Trophoblast cell (in vitro differentiated cells and primary cell): ENCODE measurements at regions not wholly inside any gene's neighbourhood (a gene's known extent, or its start where the extent isn't known, plus 50 kb on each side); places are given as distances from the start of the nearest gene placed in this dataset.

Source experiments
- DNase-seq, 2 donors: peaks; one replicate each; pipeline ENCODE4 v3.0.0-alpha.2; 2016
- H2AFZ ChIP-seq: 2 replicates; pipeline ENCODE4 v1.6.1; 2013; ENCODE audit warnings: low read length, moderate library complexity, mild to moderate bottlenecking; ENCODE audit not compliant: insufficient read depth, poor library complexity
- H2AK5ac ChIP-seq: 2 replicates; pipeline ENCODE4 v1.6.1; 2013; ENCODE audit warnings: mild to moderate bottlenecking, low read length
- H2BK120ac ChIP-seq: 2 replicates; pipeline ENCODE4 v1.6.1; 2013; ENCODE audit warnings: low read length, mild to moderate bottlenecking, moderate library complexity; ENCODE audit not compliant: insufficient read depth, poor library complexity
- H2BK12ac ChIP-seq: 2 replicates; pipeline ENCODE4 v1.6.1; 2013; ENCODE audit warnings: mild to moderate bottlenecking, low read length, moderate library complexity
- H2BK5ac ChIP-seq: 2 replicates; pipeline ENCODE4 v1.6.1; 2013; ENCODE audit warnings: low read length, low read depth, moderate library complexity, mild to moderate bottlenecking; ENCODE audit not compliant: poor library complexity
- H3K14ac ChIP-seq: 2 replicates; pipeline ENCODE4 v1.6.1; 2013; ENCODE audit warnings: mild to moderate bottlenecking, low read length
- H3K18ac ChIP-seq: 2 replicates; pipeline ENCODE4 v1.6.1; 2013; ENCODE audit warnings: mild to moderate bottlenecking, low read length
- H3K23ac ChIP-seq: 2 replicates; pipeline ENCODE4 v1.6.1; 2013; ENCODE audit warnings: low read length
- H3K27ac ChIP-seq: 2 replicates; pipeline ENCODE4 v1.5.1; 2013; ENCODE audit warnings: low read depth, mild to moderate bottlenecking, inconsistent platforms, low read length, moderate library complexity
- H3K27me3 ChIP-seq: 2 replicates; pipeline ENCODE4 v1.6.1; 2013; ENCODE audit warnings: inconsistent platforms, mild to moderate bottlenecking, low read length, moderate library complexity; ENCODE audit not compliant: insufficient read depth
- H3K36me3 ChIP-seq, 2 experiments: 1 replicate in 1 of 2; 2 replicates in 1 of 2; pipeline ENCODE4 v1.6.1; 2013; ENCODE audit warnings: low read length in 2 of 2, mild to moderate bottlenecking in 2 of 2, moderate library complexity in 1 of 2; ENCODE audit not compliant: insufficient read depth in 2 of 2, control insufficient read depth in 1 of 2
- H3K4ac ChIP-seq: 2 replicates; pipeline ENCODE4 v1.6.1; 2013; ENCODE audit warnings: low read depth, mild to moderate bottlenecking, low read length, moderate library complexity
- H3K4me1 ChIP-seq, 2 experiments: 1 replicate in 1 of 2; 2 replicates in 1 of 2; pipeline ENCODE4 v1.6.1; 2013; ENCODE audit warnings: low read length in 2 of 2, mild to moderate bottlenecking in 2 of 2, moderate library complexity in 1 of 2; ENCODE audit not compliant: insufficient read depth in 2 of 2, control insufficient read depth in 1 of 2
- H3K4me2 ChIP-seq: 2 replicates; pipeline ENCODE4 v1.6.1; 2013; ENCODE audit warnings: inconsistent platforms, mild to moderate bottlenecking, low read length, moderate library complexity
- H3K4me3 ChIP-seq: 2 replicates; pipeline ENCODE4 v1.5.1; 2013; ENCODE audit warnings: mild to moderate bottlenecking, low read depth, low read length, inconsistent platforms
- H3K79me1 ChIP-seq: one replicate; pipeline ENCODE4 v1.6.1; 2013; ENCODE audit warnings: low read length
- H3K79me2 ChIP-seq: 2 replicates; pipeline ENCODE4 v1.6.1; 2013; ENCODE audit warnings: low read length, mild to moderate bottlenecking; ENCODE audit not compliant: control insufficient read depth, insufficient read depth, poor library complexity
- H3K9ac ChIP-seq: 2 replicates; pipeline ENCODE4 v1.6.1; 2013; ENCODE audit warnings: mild to moderate bottlenecking, low read length
- H3K9me3 ChIP-seq: 2 replicates; pipeline ENCODE4 v1.6.1; 2013; ENCODE audit warnings: low read depth, mild to moderate bottlenecking, control low read depth, inconsistent platforms, low read length; ENCODE audit not compliant: insufficient read depth
- H4K12ac ChIP-seq: 2 replicates; pipeline ENCODE4 v1.6.1; 2013; ENCODE audit warnings: low read depth, mild to moderate bottlenecking, low read length, moderate library complexity
- H4K8ac ChIP-seq: 2 replicates; pipeline ENCODE4 v1.6.1; 2013; ENCODE audit warnings: low read depth, mild to moderate bottlenecking, low read length, moderate library complexity
- H4K91ac ChIP-seq: one replicate; pipeline ENCODE4 v1.6.1; 2013; ENCODE audit warnings: low read depth, mild to moderate bottlenecking, low read length, moderate library complexity
- WGBS: extraction: QIAGEN DNeasy Blood & Tissue Kit; methylation state at CpG from one replicate; pipeline ENCODE4 v1.1.7; 2013; ENCODE audit warnings: missing lambda C conversion rate; ENCODE audit not compliant: insufficient read length, insufficient coverage; ENCODE audit errors: extremely low coverage; 5-methylcytosine and 5-hydroxymethylcytosine counted together

DNA sequence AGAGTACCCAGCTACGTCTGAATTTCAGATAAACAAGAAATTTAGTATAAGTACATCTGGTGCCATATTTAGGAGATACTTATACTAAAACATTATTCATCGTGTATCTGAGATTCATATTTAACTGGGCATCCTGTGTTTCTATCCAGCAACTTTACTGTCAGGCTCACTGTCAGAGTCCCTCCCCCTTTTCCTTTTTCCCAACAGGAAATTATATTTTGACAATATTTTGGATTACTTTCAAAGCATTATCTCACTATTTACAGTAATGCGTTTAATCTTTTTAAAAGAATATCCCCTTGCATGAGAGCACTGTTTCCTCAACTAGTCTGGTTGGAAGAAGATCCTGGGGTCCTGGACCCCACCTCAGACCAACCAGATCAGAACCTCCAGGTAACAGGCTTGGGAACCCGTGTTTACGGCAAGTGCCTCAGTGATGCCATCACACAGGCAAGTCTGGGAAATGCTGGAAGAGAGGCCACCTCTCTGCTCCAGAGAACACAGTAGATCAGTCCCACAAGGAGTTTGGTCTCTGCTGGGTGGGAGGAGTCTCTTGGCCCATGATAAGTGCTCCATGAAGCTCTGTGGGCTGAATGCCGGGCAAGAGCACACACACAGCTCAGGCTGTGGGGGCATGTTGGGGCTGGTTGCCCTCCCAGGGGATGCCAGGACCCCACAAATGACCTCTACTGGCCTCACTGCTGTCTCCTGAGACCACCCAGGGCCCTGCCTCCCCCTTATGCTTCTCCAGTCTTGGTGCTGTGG is 84.2 kb upstream of the UXS1 start:
- no peaks in the 10 kb centered on the region for H3K36me3 ChIP-seq
- no peak overlapping the region for H2BK5ac ChIP-seq
- no peak overlapping the region for H4K8ac ChIP-seq
- H2AK5ac ChIP-seq, result no peak overlapping the region
- no CpG with 5 or more reads among the region's 6 CpGs for WGBS
- no peak overlapping the region for H3K23ac ChIP-seq
- H3K79me1 ChIP-seq, result no peaks in the 10 kb centered on the region
- no peak overlapping the region for H2BK12ac ChIP-seq
- H2BK120ac ChIP-seq, result no peak overlapping the region
- H2AFZ ChIP-seq, result no peak overlapping the region
- no peak overlapping the region for H4K12ac ChIP-seq
- H3K9ac ChIP-seq, result no peak overlapping the region
- no peak overlapping the region for H3K27ac ChIP-seq
- no peaks in the 10 kb centered on the region for H3K27me3 ChIP-seq
- H3K4me3 ChIP-seq, result no peak overlapping the region
- H3K4ac ChIP-seq, result no peak overlapping the region
- no peak overlapping the region for H3K14ac ChIP-seq
- H3K4me1 ChIP-seq, result peaks cover 2 to 5% of the 10 kb centered on the region in 2 experiments
- H4K91ac ChIP-seq, result no peak overlapping the region
- DNase-seq, result no peak
- H3K9me3 ChIP-seq, result peaks cover under 1% of the 10 kb centered on the region
- no peak overlapping the region for H3K18ac ChIP-seq
- H3K79me2 ChIP-seq, result no peaks in the 10 kb centered on the region
- no peak overlapping the region for H3K4me2 ChIP-seq

GRCh38 chr2:106277426-106277825 is 83.3 kb upstream of the UXS1 start:
- no peak overlapping the region for H3K9ac ChIP-seq
- H2BK5ac ChIP-seq, result no peak overlapping the region
- no peak overlapping the region for H3K4ac ChIP-seq
- peaks cover 3% of the 10 kb centered on the region for H3K9me3 ChIP-seq
- H2AK5ac ChIP-seq, result no peak overlapping the region
- no peak overlapping the region for H2BK120ac ChIP-seq
- no peak overlapping the region for H4K8ac ChIP-seq
- no peak overlapping the region for H4K91ac ChIP-seq
- H3K4me3 ChIP-seq, result no peak overlapping the region
- no peaks in the 10 kb centered on the region for H3K79me2 ChIP-seq
- H3K36me3 ChIP-seq, result no peaks in the 10 kb centered on the region
- peaks cover under 1 to 5% of the 10 kb centered on the region in 2 experiments for H3K4me1 ChIP-seq
- no peak overlapping the region for H3K14ac ChIP-seq
- H4K12ac ChIP-seq, result no peak overlapping the region
- H3K4me2 ChIP-seq, result no peak overlapping the region
- H3K23ac ChIP-seq, result no peak overlapping the region
- H3K27me3 ChIP-seq, result no peaks in the 10 kb centered on the region
- WGBS, result no CpG with 5 or more reads among the region's 4 CpGs
- H2BK12ac ChIP-seq, result no peak overlapping the region
- H2AFZ ChIP-seq, result no peak overlapping the region
- no peak overlapping the region for H3K18ac ChIP-seq
- no peaks in the 10 kb centered on the region for H3K79me1 ChIP-seq
- no peak for DNase-seq
- H3K27ac ChIP-seq, result no peak overlapping the region

DNA sequence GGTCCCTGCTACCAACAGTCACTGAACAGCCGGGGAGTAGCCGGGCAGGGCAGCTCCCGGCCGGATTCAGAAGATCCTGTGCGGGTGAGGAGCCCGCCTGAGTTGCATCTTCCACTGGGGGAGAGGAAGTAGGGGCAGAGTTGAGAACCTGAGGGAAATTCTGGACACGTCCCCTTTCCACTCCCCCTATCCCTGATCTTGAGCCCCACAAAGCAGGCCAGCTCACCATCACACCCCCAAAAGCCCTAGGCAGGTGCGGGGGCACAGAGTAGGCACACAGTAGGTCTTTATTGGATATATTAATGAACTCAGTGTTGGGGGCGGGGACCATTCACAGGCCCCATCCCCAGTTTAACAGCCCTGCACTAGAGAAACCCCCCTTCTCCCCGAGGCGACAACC is 81.9 kb upstream of the UXS1 start:
- Histone ChIP-seq H4K12ac (no peak overlapping the region), H3K27ac (no peak overlapping the region), H3K9ac (no peak overlapping the region), H2BK12ac (no peak overlapping the region), H3K79me1 (no peaks in the 10 kb centered on the region), H2BK5ac (no peak overlapping the region), H3K18ac (no peak overlapping the region), H3K23ac (no peak overlapping the region), H3K4me3 (no peak overlapping the region), H4K91ac (no peak overlapping the region), H2AK5ac (no peak overlapping the region), H3K14ac (peak overlapping the region; percentile 22), H3K4me1 (peaks cover 0 to 4% of the 10 kb centered on the region in 2 experiments), H3K79me2 (no peaks in the 10 kb centered on the region), H3K4ac (no peak overlapping the region), H2BK120ac (peak overlapping the region; percentile 27), H3K36me3 (no peaks in the 10 kb centered on the region), H3K9me3 (peaks cover 7% of the 10 kb centered on the region), H4K8ac (no peak overlapping the region), H3K27me3 (no peaks in the 10 kb centered on the region), H2AFZ (no peak overlapping the region), H3K4me2 (no peak overlapping the region)
- peak in 1 of 2 donors; percentile 0 for DNase-seq
- no CpG with 5 or more reads among the region's 11 CpGs for WGBS

DNA sequence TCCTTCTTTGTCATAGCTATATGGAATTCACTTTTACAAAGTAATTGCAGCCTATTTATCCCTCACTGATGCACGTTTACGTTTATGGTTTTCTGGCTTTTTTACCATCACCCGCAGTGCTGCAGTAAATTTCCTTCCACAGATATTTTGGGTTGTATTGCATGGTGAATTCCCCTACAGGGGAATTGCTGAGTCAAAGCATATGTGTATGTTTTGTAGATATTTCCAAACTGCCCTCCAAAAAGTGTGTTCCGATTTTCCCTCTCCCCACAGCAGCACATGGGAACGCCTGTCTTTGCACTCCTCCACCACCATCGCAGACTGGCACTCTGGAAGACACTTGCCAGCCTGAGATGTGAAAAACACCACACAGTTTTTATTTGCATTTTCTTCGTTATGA is 80.6 kb upstream of the UXS1 start:
- H3K4ac ChIP-seq, result no peak overlapping the region
- H4K91ac ChIP-seq, result no peak overlapping the region
- H3K27me3 ChIP-seq, result no peaks in the 10 kb centered on the region
- WGBS, result no CpG with 5 or more reads among the region's 7 CpGs
- peaks cover 7% of the 10 kb centered on the region for H3K9me3 ChIP-seq
- no peak overlapping the region for H2AFZ ChIP-seq
- no peak overlapping the region for H2BK12ac ChIP-seq
- no peak overlapping the region for H2AK5ac ChIP-seq
- H2BK120ac ChIP-seq, result no peak overlapping the region
- no peaks in the 10 kb centered on the region for H3K36me3 ChIP-seq
- no peaks in the 10 kb centered on the region for H3K79me1 ChIP-seq
- no peak overlapping the region for H3K9ac ChIP-seq
- no peak overlapping the region for H3K27ac ChIP-seq
- H3K18ac ChIP-seq, result no peak overlapping the region
- no peak overlapping the region for H3K4me3 ChIP-seq
- no peaks in the 10 kb centered on the region for H3K79me2 ChIP-seq
- peak in 1 of 2 donors; percentile 0 for DNase-seq
- H3K14ac ChIP-seq, result no peak overlapping the region
- H3K4me2 ChIP-seq, result no peak overlapping the region
- no peak overlapping the region for H4K12ac ChIP-seq
- no peak overlapping the region for H3K23ac ChIP-seq
- no peak overlapping the region for H4K8ac ChIP-seq
- no peak overlapping the region for H2BK5ac ChIP-seq
- H3K4me1 ChIP-seq, result no peaks in the 10 kb centered on the region
